ENCODE measurements at regions not wholly inside any gene's neighbourhood (a gene's known extent, or its start where the extent isn't known, plus 50 kb on each side); places are given as distances from the start of the nearest gene placed in this dataset.

DNA sequence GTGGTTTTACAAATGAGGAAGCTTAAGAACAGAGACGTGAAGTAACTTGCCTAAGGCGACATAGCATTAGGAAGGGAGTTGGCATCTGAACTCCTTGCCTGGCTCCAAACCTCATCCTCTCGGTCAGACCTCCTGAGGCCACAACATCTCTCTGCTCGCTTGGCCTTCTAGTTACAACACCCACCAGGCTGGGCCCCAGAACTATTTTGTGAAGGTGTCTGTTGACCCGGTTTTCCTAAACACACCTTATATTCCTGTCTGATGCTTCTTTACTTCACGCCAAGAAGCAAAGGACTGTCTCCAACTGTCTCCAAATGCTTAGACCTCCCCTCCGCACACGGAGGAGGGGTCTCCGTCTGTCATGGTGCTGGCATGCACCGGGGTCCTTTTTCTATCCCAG, 326.6 kb downstream of the THBS2 start:
- Histone ChIP-seq H4K8ac (ENCODE audit: low read depth, low read length) (no peak overlapping the region), H3K4me2 (ENCODE audit: low read length) (no peak overlapping the region), H3K4me1 (ENCODE audit: control insufficient read depth, low read depth, low read length) (no peaks in the 10 kb centered on the region)

DNA sequence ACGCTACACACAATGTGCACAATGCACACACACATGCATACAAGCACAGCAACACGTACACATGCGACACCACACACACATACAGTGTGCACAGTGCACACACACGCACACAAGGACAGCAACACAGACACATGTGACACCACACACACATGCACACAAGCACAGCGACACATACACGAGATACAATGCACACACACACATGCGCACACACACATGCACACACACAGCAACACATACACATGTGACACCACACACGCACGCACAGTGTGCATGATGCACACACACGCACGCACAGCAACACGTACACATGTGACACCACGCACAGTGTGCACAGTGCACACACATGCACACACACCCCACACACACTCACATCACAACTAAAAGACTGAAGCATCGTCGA, 327.3 kb downstream of the THBS2 start:
- H3K9ac ChIP-seq (ENCODE audit: low read length): no peak overlapping the region
- no peak overlapping the region for H3K4me2 ChIP-seq (ENCODE audit: low read length)
- no peaks in the 10 kb centered on the region for H3K4me1 ChIP-seq (ENCODE audit: control insufficient read depth, low read depth, low read length)
- H3K4me3 ChIP-seq (ENCODE audit: low read length): no peak overlapping the region
- no peak overlapping the region for H2AK5ac ChIP-seq (ENCODE audit: low read length)
- H3K56ac ChIP-seq (ENCODE audit: low read length): no peak overlapping the region
- no peaks in the 10 kb centered on the region for H3K79me1 ChIP-seq (ENCODE audit: low read length)
- H2BK15ac ChIP-seq (replicated peaks; ENCODE audit: low read depth): no peak overlapping the region
- H3K27ac ChIP-seq (ENCODE audit: low read depth, low read length): no peak overlapping the region
- H3K23ac ChIP-seq (ENCODE audit: low read length): peak overlapping the region; percentile 66
- no peaks in the 10 kb centered on the region for H3K27me3 ChIP-seq (ENCODE audit: insufficient read depth, low read length, poor library complexity)
- no peak overlapping the region for H3K18ac ChIP-seq (ENCODE audit: low read length)
- DNase-seq: no peak
- H2BK120ac ChIP-seq (ENCODE audit: low read depth, low read length): no peak overlapping the region
- H3K36me3 ChIP-seq (ENCODE audit: control insufficient read depth, insufficient read depth, low read length): no peaks in the 10 kb centered on the region
- H3K79me2 ChIP-seq (ENCODE audit: control insufficient read depth, insufficient read depth, low read length): no peaks in the 10 kb centered on the region
- no CpG with 5 or more reads among the region's 15 CpGs for WGBS (ENCODE audit: extremely low coverage, insufficient coverage, low lambda C conversion rate)
- H4K5ac ChIP-seq (ENCODE audit: low read length): no peak overlapping the region
- no peak overlapping the region for H3K4ac ChIP-seq (ENCODE audit: low read depth, low read length)
- no peak overlapping the region for H4K8ac ChIP-seq (ENCODE audit: low read depth, low read length)
- H2BK5ac ChIP-seq (ENCODE audit: low read length): no peak overlapping the region

More for the DNA sequence above, 326.6 kb downstream of the THBS2 start:
- Histone ChIP-seq H3K9ac (ENCODE audit: low read length) (no peak overlapping the region), H3K18ac (ENCODE audit: low read length) (no peak overlapping the region), H3K4me3 (ENCODE audit: low read length) (no peak overlapping the region), H2AK5ac (ENCODE audit: low read length) (no peak overlapping the region), H2BK15ac (replicated peaks; ENCODE audit: low read depth) (no peak overlapping the region), H3K4ac (ENCODE audit: low read depth, low read length) (no peak overlapping the region), H3K36me3 (ENCODE audit: control insufficient read depth, insufficient read depth, low read length) (no peaks in the 10 kb centered on the region), H3K27ac (ENCODE audit: low read depth, low read length) (no peak overlapping the region), H3K23ac (ENCODE audit: low read length) (no peak overlapping the region), H3K79me2 (ENCODE audit: control insufficient read depth, insufficient read depth, low read length) (no peaks in the 10 kb centered on the region), H3K79me1 (ENCODE audit: low read length) (no peaks in the 10 kb centered on the region), H3K27me3 (ENCODE audit: insufficient read depth, low read length, poor library complexity) (no peaks in the 10 kb centered on the region), H2BK120ac (ENCODE audit: low read depth, low read length) (no peak overlapping the region), H3K56ac (ENCODE audit: low read length) (no peak overlapping the region), H2BK5ac (ENCODE audit: low read length) (no peak overlapping the region), H4K5ac (ENCODE audit: low read length) (no peak overlapping the region)
- WGBS (ENCODE audit: extremely low coverage, insufficient coverage, low lambda C conversion rate): no CpG with 5 or more reads among the region's 10 CpGs
- no peak for DNase-seq

DNA sequence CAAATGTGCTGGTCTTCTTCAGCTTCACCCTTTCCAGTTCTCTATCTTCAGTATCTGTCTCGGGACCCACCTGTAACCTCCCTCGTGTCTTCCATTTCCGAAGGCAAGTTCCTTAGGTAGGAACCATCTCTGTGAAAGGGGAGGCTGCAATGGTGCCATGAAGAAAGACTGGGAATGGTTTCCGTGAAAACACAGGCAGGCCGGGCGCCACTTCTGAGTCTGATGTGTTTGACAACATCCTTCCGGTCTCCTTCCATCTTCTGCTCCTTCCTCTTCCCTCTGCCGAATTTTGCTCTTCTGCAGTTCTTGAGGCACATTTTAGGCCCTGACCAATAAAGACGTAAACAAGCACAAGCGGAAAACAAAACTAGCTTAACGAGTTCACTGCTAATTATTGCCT, 328.0 kb downstream of the THBS2 start:
- no CpG with 5 or more reads among the region's 11 CpGs for WGBS (ENCODE audit: extremely low coverage, insufficient coverage, low lambda C conversion rate)
- no peak overlapping the region for H4K8ac ChIP-seq (ENCODE audit: low read depth, low read length)
- H3K9ac ChIP-seq (ENCODE audit: low read length): no peak overlapping the region
- no peak overlapping the region for H3K56ac ChIP-seq (ENCODE audit: low read length)
- H3K23ac ChIP-seq (ENCODE audit: low read length): no peak overlapping the region
- DNase-seq: no peak
- no peak overlapping the region for H3K4ac ChIP-seq (ENCODE audit: low read depth, low read length)
- no peak overlapping the region for H2BK15ac ChIP-seq (replicated peaks; ENCODE audit: low read depth)
- H3K18ac ChIP-seq (ENCODE audit: low read length): no peak overlapping the region
- H3K4me1 ChIP-seq (ENCODE audit: control insufficient read depth, low read depth, low read length): no peaks in the 10 kb centered on the region
- no peak overlapping the region for H3K4me2 ChIP-seq (ENCODE audit: low read length)
- no peak overlapping the region for H2BK120ac ChIP-seq (ENCODE audit: low read depth, low read length)
- no peak overlapping the region for H4K5ac ChIP-seq (ENCODE audit: low read length)
- no peaks in the 10 kb centered on the region for H3K36me3 ChIP-seq (ENCODE audit: control insufficient read depth, insufficient read depth, low read length)
- no peak overlapping the region for H3K4me3 ChIP-seq (ENCODE audit: low read length)
- H2BK5ac ChIP-seq (ENCODE audit: low read length): no peak overlapping the region
- no peaks in the 10 kb centered on the region for H3K27me3 ChIP-seq (ENCODE audit: insufficient read depth, low read length, poor library complexity)
- no peak overlapping the region for H2AK5ac ChIP-seq (ENCODE audit: low read length)
- H3K79me1 ChIP-seq (ENCODE audit: low read length): no peaks in the 10 kb centered on the region
- no peaks in the 10 kb centered on the region for H3K79me2 ChIP-seq (ENCODE audit: control insufficient read depth, insufficient read depth, low read length)
- no peak overlapping the region for H3K27ac ChIP-seq (ENCODE audit: low read depth, low read length)

DNA sequence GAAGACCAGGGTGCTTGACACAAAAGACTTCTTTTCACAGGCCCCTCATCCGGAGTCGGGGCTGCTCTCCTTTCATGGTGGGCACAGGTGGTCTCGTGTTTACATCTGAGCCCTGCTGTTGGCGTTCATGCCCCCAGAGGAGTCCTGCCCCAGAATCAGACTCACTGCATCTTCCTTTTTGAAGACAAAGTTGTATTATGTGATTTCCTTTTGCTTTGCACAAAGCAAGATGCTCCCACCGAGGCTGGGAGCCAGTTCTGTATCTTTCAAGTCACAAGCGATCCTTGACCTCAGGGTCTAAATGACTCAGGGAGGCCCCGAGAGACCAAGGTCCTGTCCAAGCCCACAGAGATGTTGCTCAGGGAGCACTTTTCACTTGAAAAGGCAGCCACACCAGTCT, 330.5 kb downstream of the THBS2 start:
- H3K79me1 ChIP-seq (ENCODE audit: low read length): no peaks in the 10 kb centered on the region
- H4K8ac ChIP-seq (ENCODE audit: low read depth, low read length): no peak overlapping the region
- H3K36me3 ChIP-seq (ENCODE audit: control insufficient read depth, insufficient read depth, low read length): no peaks in the 10 kb centered on the region
- no peak overlapping the region for H2AK5ac ChIP-seq (ENCODE audit: low read length)
- H3K4me1 ChIP-seq (ENCODE audit: control insufficient read depth, low read depth, low read length): no peaks in the 10 kb centered on the region
- H3K23ac ChIP-seq (ENCODE audit: low read length): no peak overlapping the region
- H3K56ac ChIP-seq (ENCODE audit: low read length): no peak overlapping the region
- H3K4ac ChIP-seq (ENCODE audit: low read depth, low read length): no peak overlapping the region
- no peak overlapping the region for H3K18ac ChIP-seq (ENCODE audit: low read length)
- DNase-seq: no peak
- H2BK15ac ChIP-seq (replicated peaks; ENCODE audit: low read depth): no peak overlapping the region
- no peak overlapping the region for H3K4me3 ChIP-seq (ENCODE audit: low read length)
- H3K27ac ChIP-seq (ENCODE audit: low read depth, low read length): no peak overlapping the region
- H3K4me2 ChIP-seq (ENCODE audit: low read length): no peak overlapping the region
- no peak overlapping the region for H2BK5ac ChIP-seq (ENCODE audit: low read length)
- H4K5ac ChIP-seq (ENCODE audit: low read length): no peak overlapping the region
- H3K27me3 ChIP-seq (ENCODE audit: insufficient read depth, low read length, poor library complexity): no peaks in the 10 kb centered on the region
- no peak overlapping the region for H3K9ac ChIP-seq (ENCODE audit: low read length)
- no peaks in the 10 kb centered on the region for H3K79me2 ChIP-seq (ENCODE audit: control insufficient read depth, insufficient read depth, low read length)
- H2BK120ac ChIP-seq (ENCODE audit: low read depth, low read length): no peak overlapping the region
- no CpG with 5 or more reads among the region's 7 CpGs for WGBS (ENCODE audit: extremely low coverage, insufficient coverage, low lambda C conversion rate)

DNA sequence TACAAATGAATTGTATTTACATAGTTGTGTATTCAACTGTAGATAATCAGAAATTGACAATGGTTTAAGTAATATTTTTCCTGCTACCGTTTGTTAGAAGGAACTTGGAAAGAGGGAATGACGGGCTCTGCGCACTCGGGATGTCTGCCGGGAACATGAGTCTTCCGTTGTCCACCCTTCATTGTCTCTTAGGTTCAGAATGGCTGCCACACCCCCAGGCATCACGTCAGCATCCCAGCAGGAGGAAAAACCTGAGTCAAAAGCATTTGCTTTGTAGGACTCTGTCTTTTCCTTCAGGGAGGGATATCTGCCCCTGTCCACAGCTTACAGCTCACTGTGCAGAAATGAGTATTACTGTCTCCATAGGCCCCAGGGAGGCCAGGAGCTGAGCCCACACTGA, 331.2 kb downstream of the THBS2 start:
- Histone ChIP-seq H4K5ac (ENCODE audit: low read length) (no peak overlapping the region), H3K36me3 (ENCODE audit: control insufficient read depth, insufficient read depth, low read length) (no peaks in the 10 kb centered on the region), H4K8ac (ENCODE audit: low read depth, low read length) (no peak overlapping the region), H3K27ac (ENCODE audit: low read depth, low read length) (no peak overlapping the region), H3K4me2 (ENCODE audit: low read length) (no peak overlapping the region), H3K79me2 (ENCODE audit: control insufficient read depth, insufficient read depth, low read length) (no peaks in the 10 kb centered on the region), H3K4me1 (ENCODE audit: control insufficient read depth, low read depth, low read length) (no peaks in the 10 kb centered on the region), H3K9ac (ENCODE audit: low read length) (no peak overlapping the region), H3K27me3 (ENCODE audit: insufficient read depth, low read length, poor library complexity) (no peaks in the 10 kb centered on the region), H3K56ac (ENCODE audit: low read length) (no peak overlapping the region), H3K4me3 (ENCODE audit: low read length) (no peak overlapping the region), H3K79me1 (ENCODE audit: low read length) (no peaks in the 10 kb centered on the region), H3K23ac (ENCODE audit: low read length) (no peak overlapping the region), H2BK15ac (replicated peaks; ENCODE audit: low read depth) (no peak overlapping the region), H2BK120ac (ENCODE audit: low read depth, low read length) (no peak overlapping the region), H2BK5ac (ENCODE audit: low read length) (no peak overlapping the region), H3K4ac (ENCODE audit: low read depth, low read length) (no peak overlapping the region), H3K18ac (ENCODE audit: low read length) (no peak overlapping the region), H2AK5ac (ENCODE audit: low read length) (no peak overlapping the region)
- WGBS (ENCODE audit: extremely low coverage, insufficient coverage, low lambda C conversion rate): no CpG with 5 or more reads among the region's 7 CpGs
- no peak for DNase-seq

DNA sequence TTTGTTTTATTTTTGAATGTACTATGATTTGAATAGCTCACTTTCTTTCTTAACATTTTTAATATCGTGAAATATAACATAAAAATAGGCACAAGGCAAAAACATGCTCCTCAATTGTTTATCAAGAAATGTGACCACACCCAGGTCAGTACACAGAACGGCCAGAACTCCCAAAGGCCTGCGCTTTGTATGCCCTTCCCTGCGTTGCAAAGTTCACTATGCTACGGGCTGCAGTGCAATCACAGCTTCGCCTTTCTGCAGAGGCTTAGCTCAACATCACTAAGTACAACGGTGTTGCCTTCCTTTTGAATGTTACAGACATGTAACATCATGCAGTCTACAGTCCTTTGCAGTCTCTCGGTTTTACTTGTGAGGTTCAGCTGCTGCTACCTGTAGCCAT, 333.4 kb downstream of the THBS2 start:
- Histone ChIP-seq H3K4ac (ENCODE audit: low read depth, low read length) (no peak overlapping the region), H2AK5ac (ENCODE audit: low read length) (no peak overlapping the region), H3K27ac (ENCODE audit: low read depth, low read length) (no peak overlapping the region), H3K79me1 (ENCODE audit: low read length) (no peaks in the 10 kb centered on the region), H2BK15ac (replicated peaks; ENCODE audit: low read depth) (no peak overlapping the region), H3K4me2 (ENCODE audit: low read length) (no peak overlapping the region), H3K23ac (ENCODE audit: low read length) (no peak overlapping the region), H3K79me2 (ENCODE audit: control insufficient read depth, insufficient read depth, low read length) (no peaks in the 10 kb centered on the region), H2BK5ac (ENCODE audit: low read length) (no peak overlapping the region), H3K9ac (ENCODE audit: low read length) (no peak overlapping the region), H2BK120ac (ENCODE audit: low read depth, low read length) (no peak overlapping the region), H3K27me3 (ENCODE audit: insufficient read depth, low read length, poor library complexity) (no peaks in the 10 kb centered on the region), H4K5ac (ENCODE audit: low read length) (no peak overlapping the region), H3K18ac (ENCODE audit: low read length) (no peak overlapping the region), H3K56ac (ENCODE audit: low read length) (no peak overlapping the region), H4K8ac (ENCODE audit: low read depth, low read length) (no peak overlapping the region), H3K4me3 (ENCODE audit: low read length) (no peak overlapping the region), H3K36me3 (ENCODE audit: control insufficient read depth, insufficient read depth, low read length) (no peaks in the 10 kb centered on the region), H3K4me1 (ENCODE audit: control insufficient read depth, low read depth, low read length) (no peaks in the 10 kb centered on the region)
- no peak for DNase-seq
- no CpG with 5 or more reads among the region's 8 CpGs for WGBS (ENCODE audit: extremely low coverage, insufficient coverage, low lambda C conversion rate)
